Colonic mucosa (tissue), 4 donors: ENCODE measurements at regions not wholly inside any gene's neighbourhood (a gene's known extent, or its start where the extent isn't known, plus 50 kb on each side); places are given as distances from the start of the nearest gene placed in this dataset.

ENCODE experiments used
- DNase-seq: peaks from one replicate; pipeline ENCODE4 v3.0.0-alpha.2; 2020
- H3K27ac ChIP-seq: fragments of 200-600 bp; one replicate; pipeline ENCODE4 v1.8.0; 2021
- H3K27me3 ChIP-seq: fragments of 200-600 bp; one replicate; pipeline ENCODE4 v1.8.0; 2021
- H3K36me3 ChIP-seq: fragments of 200-600 bp; one replicate; pipeline ENCODE4 v1.8.0; 2021
- H3K4me1 ChIP-seq: fragments of 200-600 bp; one replicate; pipeline ENCODE4 v1.8.0; 2021; ENCODE audit warnings: mild to moderate bottlenecking
- H3K4me3 ChIP-seq: fragments of 200-600 bp; one replicate; pipeline ENCODE4 v1.8.0; 2021
- H3K9ac ChIP-seq, 2 donors: one replicate each; pipeline ENCODE4 v1.7.0; 2013; ENCODE audit warnings: control low read depth in 2 of 2, low read depth in 2 of 2, low read length in 2 of 2
- H3K9me3 ChIP-seq: fragments of 200-600 bp; one replicate; pipeline ENCODE4 v1.8.0; 2021
- CTCF ChIP-seq: fragments of 200-600 bp; IDR thresholded peaks from one replicate; pipeline ENCODE4 v1.8.0; 2022; ENCODE audit warnings: antibody characterized with exemption, mild to moderate bottlenecking
- intact Hi-C: fragments of 100-400 bp; cut with DNase I; formaldehyde crosslinking; loops from one replicate; pipeline ENCODE4 v1.14.1; 2022
- donor health status: healthy.
- donor health status: DM: no; HTN: no; CAD: no.
- donor health status: DM: no; HTN: no; CAD: no.

GRCh38 chr3:72453706-72454105, 394.5 kb downstream of the SHQ1 start:
- DNase-seq = no peak
- intact Hi-C loops = no loop called here
- no peak for TF ChIP-seq CTCF
- Histone ChIP-seq H3K4me3 (no peak overlapping the region), H3K36me3 (no peaks in the 10 kb centered on the region), H3K9me3 (no peaks in the 10 kb centered on the region), H3K27me3 (no peaks in the 10 kb centered on the region), H3K4me1 (peaks cover 17% of the 10 kb centered on the region), H3K27ac (no peak overlapping the region), H3K9ac (no peak overlapping the region)

- intact Hi-C loops = no loop called here
- H3K27me3 ChIP-seq = no peaks in the 10 kb centered on the region
- no peak overlapping the region for H3K4me3 ChIP-seq
- H3K4me1 ChIP-seq = peaks cover 12% of the 10 kb centered on the region
- no peak for TF ChIP-seq CTCF
- no peaks in the 10 kb centered on the region for H3K9me3 ChIP-seq
- no peak overlapping the region for H3K27ac ChIP-seq
- no peak for DNase-seq
- no peaks in the 10 kb centered on the region for H3K36me3 ChIP-seq
- no peak overlapping the region for H3K9ac ChIP-seq
Observed at GRCh38 chr3:72452745-72453144, 395.5 kb downstream of the SHQ1 start.

GRCh38 chr3:72451841-72452240, 396.4 kb downstream of the SHQ1 start:
- intact Hi-C loops = no loop called here
- Histone ChIP-seq H3K27ac (peak overlapping the region; percentile 69), H3K4me3 (no peak overlapping the region), H3K4me1 (peaks cover 14% of the 10 kb centered on the region), H3K36me3 (no peaks in the 10 kb centered on the region), H3K9me3 (no peaks in the 10 kb centered on the region), H3K9ac (peak overlapping the region in 1 of 2 donors; percentile 55), H3K27me3 (no peaks in the 10 kb centered on the region)
- TF ChIP-seq CTCF = no peak
- DNase-seq = peak; percentile 53

- Histone ChIP-seq H3K9ac (no peak overlapping the region), H3K27me3 (no peaks in the 10 kb centered on the region), H3K27ac (no peak overlapping the region), H3K36me3 (no peaks in the 10 kb centered on the region), H3K4me3 (no peak overlapping the region), H3K9me3 (no peaks in the 10 kb centered on the region), H3K4me1 (peaks cover 21% of the 10 kb centered on the region)
- no peak for TF ChIP-seq CTCF
- intact Hi-C loops = no loop called here
- no peak for DNase-seq
Observed at GRCh38 chr3:72449551-72449950, 398.7 kb downstream of the SHQ1 start.

GRCh38 chr3:72448858-72449257, 399.4 kb downstream of the SHQ1 start:
- Histone ChIP-seq H3K9me3 (no peaks in the 10 kb centered on the region), H3K4me1 (peaks cover 21% of the 10 kb centered on the region), H3K27me3 (no peaks in the 10 kb centered on the region), H3K27ac (no peak overlapping the region), H3K9ac (peak overlapping the region in 1 of 2 donors; percentile 16), H3K36me3 (no peaks in the 10 kb centered on the region), H3K4me3 (no peak overlapping the region)
- DNase-seq = no peak
- intact Hi-C loops = no loop called here
- TF ChIP-seq CTCF = no peak

GRCh38 chr3:72448375-72448823, 399.8 kb downstream of the SHQ1 start:
- Histone ChIP-seq H3K9ac (peak overlapping the region in 1 of 2 donors; percentile 16), H3K9me3 (no peaks in the 10 kb centered on the region), H3K4me1 (peaks cover 21% of the 10 kb centered on the region), H3K4me3 (no peak overlapping the region), H3K36me3 (no peaks in the 10 kb centered on the region), H3K27me3 (no peaks in the 10 kb centered on the region), H3K27ac (no peak overlapping the region)
- no peak for TF ChIP-seq CTCF
- intact Hi-C loops = no loop called here
- no peak for DNase-seq
